GM19438 (cell line): ENCODE measurements at regions not wholly inside any gene's neighbourhood (a gene's known extent, or its start where the extent isn't known, plus 50 kb on each side); places are given as distances from the start of the nearest gene placed in this dataset.
"Not testable (repeated sequence)": the region's sequence is repeated elsewhere in the genome, so short reads cannot be mapped to it uniquely, and the experiment has no call there.

Source experiments
- ATAC-seq: cut with Tn5 transposase; IDR thresholded peaks from one replicate; pipeline ENCODE4 v1.9.1; 2021; ENCODE audit warnings: low read depth; ENCODE audit not compliant: unreplicated experiment

GRCh38 chr11:21625982-21626381, 566.9 kb upstream of the ANO5 start:
- no peak for ATAC-seq

DNA sequence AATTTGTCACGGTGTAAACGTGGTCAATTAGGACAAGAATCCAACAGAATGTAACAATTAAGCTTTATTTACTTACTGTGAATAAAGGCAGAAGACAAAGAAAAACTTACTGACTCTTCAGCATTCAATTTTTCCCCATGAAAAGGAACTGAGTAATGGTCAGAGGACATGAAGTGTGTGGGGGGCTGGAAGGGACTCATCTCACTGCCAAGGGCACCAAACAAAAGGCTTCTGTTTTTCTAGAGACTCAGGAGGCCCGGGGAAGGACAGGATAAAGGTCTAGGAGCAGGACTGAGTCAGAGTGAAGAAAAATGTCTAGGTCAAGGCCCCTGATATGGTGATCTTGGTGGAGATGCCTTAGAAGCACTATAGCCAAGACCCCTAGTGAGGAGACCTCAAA, 564.2 kb upstream of the ANO5 start:
- no peak for ATAC-seq

GRCh38 chr11:21630934-21631478, 561.9 kb upstream of the ANO5 start:
- no peak for ATAC-seq

DNA sequence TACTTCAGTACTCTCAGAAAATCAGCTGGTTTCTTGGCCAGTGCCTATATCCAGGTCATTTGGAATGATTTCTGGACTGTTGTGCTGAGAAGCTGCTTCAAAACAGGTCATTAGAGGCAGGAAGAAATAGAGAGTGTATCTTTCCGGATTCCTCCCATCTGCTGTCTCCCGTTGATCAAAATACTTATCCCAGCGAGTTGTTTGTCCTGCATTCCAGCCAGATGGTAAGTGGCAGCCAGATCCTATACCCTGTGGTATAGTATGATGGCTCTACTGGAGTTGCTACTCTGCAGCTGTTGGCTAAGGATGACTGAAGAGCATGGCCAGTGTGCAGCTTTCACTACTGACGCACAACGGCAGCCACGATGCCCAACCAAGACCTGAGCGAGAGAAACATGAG, 560.9 kb upstream of the ANO5 start:
- no peak for ATAC-seq

DNA sequence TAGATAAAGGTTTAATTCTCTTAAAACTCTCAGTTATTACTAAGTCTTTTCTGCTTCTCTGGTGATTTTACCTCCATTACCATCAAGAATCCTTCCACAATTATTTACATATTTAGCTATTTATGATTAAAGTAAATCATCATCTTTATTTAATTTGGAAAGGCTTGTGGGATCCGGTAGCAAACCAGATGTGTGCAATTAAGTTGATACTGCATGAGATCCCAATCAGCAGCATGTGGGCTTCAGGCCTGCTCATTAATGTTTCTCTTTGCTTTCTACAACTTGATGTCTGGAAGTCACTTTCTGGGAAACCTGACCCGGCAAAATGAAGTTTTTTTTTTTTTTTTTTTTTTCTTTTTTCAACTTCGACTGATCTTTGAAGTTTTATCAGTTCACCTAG, 558.4 kb upstream of the ANO5 start:
- ATAC-seq, result no peak

DNA sequence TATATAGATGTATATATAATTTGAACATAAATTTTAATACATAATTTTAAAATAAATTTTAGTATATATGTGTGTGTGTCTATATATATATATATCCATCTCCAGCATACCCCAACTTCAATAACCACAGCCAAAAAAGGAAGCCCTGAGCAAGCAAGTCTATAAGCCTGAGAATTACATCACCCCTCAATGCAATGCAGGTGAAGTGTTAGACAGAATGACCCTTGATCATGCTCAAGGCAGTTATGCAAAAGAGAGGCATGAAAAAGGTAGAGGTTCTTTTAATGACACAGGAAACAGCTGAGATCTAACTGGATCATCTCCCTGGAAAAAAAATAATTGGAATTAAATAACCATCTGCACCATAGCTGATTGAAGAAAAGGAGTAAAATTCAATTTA, 557.9 kb upstream of the ANO5 start:
- ATAC-seq, result no peak

DNA sequence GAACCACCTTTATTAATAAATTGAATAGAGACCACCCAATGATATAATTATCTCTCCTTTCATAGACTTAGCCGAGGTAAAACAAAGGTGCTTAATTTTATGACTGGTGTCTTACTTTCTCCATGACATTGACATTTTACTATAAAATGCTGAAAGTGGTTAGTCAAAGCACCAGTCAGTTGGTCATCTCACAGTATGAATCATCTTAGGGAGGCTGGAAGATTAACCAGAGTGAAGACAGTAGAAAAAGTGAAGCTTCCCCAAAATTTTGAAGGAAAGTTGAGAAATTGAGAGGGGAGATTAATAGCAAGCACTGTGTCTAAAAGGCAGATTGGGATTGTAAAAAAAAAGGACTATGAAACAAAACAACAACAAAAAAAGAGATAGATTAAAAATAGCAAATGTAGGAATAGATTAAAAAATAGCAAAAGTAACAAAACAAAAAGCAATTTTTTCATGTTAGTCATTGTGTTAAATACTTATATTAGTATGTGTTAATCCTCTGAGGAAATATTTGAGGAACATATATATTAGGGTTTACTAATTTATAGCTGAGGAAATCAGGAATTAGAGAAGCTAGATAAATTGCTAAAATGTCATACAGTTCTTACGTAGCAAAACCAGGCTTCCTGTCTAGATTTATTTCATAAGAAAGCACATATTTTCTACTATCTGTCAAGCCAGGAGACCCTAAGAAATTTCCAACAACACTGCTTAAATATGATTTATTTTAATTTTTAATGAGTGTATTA, 557.3 kb upstream of the ANO5 start:
- no peak for ATAC-seq

DNA sequence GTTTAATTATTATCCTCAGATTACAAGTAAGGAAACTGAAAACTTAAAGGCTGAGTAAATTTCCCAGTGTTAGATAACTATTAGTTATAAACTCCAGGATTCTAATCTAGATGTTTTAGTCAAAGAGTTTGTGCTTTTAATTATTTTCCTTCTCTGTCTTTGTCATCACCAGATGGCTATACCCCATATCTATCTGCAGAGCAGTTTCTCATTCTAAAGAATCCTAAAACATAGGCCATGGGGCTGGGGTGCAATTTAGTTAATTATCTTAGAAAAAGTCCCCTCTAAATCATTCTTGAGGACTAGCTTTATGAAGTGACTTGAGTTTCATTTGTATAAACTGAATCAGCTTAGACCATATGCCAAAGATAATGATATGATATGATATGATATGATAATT, 556.3 kb upstream of the ANO5 start:
- ATAC-seq, result no peak

- no peak for ATAC-seq
Observed at GRCh38 chr11:21640491-21640890, 552.4 kb upstream of the ANO5 start.

GRCh38 chr11:21641869-21642268, 551.0 kb upstream of the ANO5 start:
- no peak for ATAC-seq

GRCh38 chr11:21646351-21646750, 546.5 kb upstream of the ANO5 start:
- no peak for ATAC-seq

- no peak for ATAC-seq
Observed at GRCh38 chr11:21650961-21651360, 541.9 kb upstream of the ANO5 start.

DNA sequence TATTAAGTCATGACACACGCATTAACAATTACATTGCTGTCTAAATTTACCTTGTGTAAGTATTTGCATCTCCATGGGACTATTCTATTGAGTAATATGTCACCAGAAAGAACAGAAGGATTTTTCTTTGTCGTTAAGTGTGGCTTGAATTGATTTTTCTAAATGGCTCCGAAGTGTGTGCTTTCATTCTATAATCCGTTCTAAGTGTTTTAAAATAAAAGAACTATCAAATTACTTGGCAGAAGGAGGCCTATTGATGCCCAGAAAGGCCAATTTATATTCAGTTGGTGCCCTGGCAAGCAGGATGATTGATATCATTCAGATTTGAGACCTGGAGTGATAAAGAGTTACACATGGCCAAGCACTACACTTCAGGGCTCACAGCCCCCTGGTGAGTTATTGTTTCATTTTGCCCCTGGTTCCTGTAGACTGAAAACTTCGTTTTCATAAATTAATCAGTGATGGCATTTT, 538.9 kb upstream of the ANO5 start:
- no peak for ATAC-seq

- ATAC-seq, result no peak
Observed at GRCh38 chr11:21656065-21656464, 536.8 kb upstream of the ANO5 start.

DNA sequence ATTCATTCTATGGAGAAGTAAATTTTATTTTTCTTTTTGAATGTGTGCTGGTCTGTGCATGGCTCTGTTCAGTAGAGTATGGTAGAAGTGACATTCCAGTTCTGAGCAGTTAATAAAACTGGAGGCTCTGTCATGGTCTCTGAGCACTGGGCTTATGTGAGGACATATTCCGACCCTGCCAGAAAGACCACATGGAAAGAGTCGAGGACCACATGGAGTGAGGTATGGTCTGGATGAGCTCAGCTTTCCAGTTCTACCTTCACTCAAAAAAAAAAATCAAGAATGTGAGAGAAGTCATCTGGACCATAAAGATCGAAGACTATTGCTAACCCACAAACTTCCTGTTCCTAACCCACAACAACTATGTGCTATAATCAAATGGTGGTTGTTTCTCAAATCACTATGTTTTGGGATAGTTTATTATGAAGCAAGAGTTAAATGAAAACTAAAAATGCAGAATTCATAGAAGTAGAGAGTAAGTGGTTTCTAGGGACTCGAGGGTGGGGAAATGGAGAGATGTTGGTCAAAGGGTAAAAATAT, 534.2 kb upstream of the ANO5 start:
- ATAC-seq, result no peak

- ATAC-seq, result not testable (repeated sequence)
Observed at GRCh38 chr11:21659377-21659776, 533.5 kb upstream of the ANO5 start.

DNA sequence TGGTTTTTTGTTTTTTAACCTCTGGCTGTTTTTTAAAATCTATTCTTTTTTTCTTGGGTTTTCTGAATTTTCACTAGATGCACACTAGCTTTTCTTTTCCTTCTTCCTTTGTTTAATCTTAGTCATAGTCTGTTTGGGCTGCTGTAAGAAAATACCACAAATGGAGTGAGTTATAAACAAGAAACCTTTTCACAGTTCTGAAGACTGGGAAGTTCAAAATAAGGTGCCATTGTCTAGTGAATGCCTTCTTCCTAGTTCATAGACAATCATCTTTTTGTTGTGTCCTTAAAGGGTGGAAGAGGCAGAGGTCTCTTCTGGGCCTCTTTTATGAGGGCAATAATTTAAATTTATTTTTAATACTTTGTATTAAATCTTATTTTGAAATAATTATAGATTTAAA, 532.9 kb upstream of the ANO5 start:
- ATAC-seq, result no peak

GRCh38 chr11:21675049-21675616, 517.8 kb upstream of the ANO5 start:
- no peak for ATAC-seq

DNA sequence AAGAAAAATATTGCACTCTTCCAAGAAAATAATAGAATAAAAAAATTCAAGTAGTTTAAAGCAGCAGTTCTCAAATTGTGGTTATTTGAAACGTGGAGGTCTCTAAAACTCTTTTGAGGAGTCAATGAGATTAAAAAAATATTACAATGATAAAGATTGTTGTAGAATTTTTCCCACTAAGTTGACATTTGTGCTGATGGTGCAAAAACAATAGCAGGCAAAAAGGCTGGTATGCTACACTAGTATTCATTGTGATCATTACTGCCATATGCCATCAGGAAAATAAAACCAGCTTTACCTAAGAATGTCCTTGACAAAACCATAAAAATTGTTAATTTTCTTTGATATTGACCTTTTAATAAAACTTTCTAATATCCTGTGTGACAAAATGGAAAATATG, 505.2 kb upstream of the ANO5 start:
- no peak for ATAC-seq

- no peak for ATAC-seq
Observed at GRCh38 chr11:21704539-21704938, 488.3 kb upstream of the ANO5 start.

DNA sequence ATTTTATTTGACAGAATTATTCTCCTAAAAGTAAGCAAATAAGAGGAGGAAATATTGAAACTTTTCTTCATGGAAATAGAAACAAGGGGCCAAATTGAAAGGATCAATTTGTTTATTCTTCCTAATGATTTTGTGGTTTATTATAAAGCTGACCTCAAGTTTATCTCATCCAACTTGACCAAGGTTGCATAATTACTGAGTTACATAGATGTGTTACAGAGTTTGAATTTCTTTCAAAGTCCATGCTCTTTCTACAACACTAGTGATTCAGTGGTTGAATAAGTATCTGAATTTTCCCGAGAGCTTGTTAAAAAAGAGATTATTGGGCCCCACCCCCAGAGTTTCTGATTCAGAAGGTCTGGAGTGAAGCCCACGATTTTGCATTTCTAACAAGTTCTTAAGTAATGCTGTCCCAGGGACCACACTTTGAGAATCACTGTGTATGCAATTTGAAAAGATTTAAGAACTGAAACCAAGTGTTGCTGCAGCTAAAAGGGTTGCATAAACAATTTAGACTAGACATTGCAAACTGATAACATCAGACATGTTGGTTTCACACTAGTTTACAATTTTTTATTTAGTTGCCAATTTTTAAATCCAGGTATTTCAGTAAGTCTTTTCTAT, 485.7 kb upstream of the ANO5 start:
- no peak for ATAC-seq
